ENCODE measurements at regions not wholly inside any gene's neighbourhood (a gene's known extent, or its start where the extent isn't known, plus 50 kb on each side); places are given as distances from the start of the nearest gene placed in this dataset.

GRCh38 chr20:16860914-16861313, 112.8 kb downstream of the OTOR start:
- TF ChIP-seq CTCF (IDR thresholded peaks at IDR 0.05; ENCODE audit: poor library complexity) (no peak), EZH2 (IDR thresholded peaks at IDR 0.05; ENCODE audit: borderline replicate concordance) (no peak), EZH2phosphoT487 (IDR thresholded peaks at IDR 0.05; ENCODE audit: low read depth, severe bottlenecking, unreplicated experiment) (no peak)

Measured in hepatocyte (in vitro differentiated cells).